ENCODE measurements at regions not wholly inside any gene's neighbourhood (a gene's known extent, or its start where the extent isn't known, plus 50 kb on each side); places are given as distances from the start of the nearest gene placed in this dataset.

DNA sequence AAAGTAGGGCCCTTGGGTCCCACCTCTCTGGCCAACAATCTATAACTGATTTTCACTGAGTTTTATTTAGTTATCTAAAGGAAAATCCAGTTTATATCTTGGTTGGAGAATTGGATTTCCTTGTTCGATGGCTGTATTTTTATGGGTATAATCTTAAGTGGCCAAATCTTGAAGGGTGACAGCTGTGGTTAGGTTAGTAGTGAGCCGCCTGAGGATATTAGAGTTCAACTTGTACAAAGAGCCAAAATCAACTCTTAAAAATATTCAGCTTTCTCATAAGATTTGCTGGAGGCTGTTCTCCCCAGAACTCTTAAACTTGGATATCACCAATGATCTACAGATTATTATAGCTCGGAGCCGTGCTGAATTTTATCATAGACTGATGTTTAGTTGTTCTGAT lies 54.6 kb upstream of the UNC5C start:
- TF ChIP-seq ZNF24 (tag by site-specific recombination; IDR thresholded peaks at IDR 0.05) = no peak
- TF ChIP-seq, protein P1, sequence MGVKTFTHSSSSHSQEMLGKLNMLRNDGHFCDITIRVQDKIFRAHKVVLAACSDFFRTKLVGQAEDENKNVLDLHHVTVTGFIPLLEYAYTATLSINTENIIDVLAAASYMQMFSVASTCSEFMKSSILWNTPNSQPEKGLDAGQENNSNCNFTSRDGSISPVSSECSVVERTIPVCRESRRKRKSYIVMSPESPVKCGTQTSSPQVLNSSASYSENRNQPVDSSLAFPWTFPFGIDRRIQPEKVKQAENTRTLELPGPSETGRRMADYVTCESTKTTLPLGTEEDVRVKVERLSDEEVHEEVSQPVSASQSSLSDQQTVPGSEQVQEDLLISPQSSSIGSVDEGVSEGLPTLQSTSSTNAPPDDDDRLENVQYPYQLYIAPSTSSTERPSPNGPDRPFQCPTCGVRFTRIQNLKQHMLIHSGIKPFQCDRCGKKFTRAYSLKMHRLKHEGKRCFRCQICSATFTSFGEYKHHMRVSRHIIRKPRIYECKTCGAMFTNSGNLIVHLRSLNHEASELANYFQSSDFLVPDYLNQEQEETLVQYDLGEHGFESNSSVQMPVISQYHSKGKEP (tag by site-specific recombination; IDR thresholded peaks at IDR 0.05) = no peak
- TF ChIP-seq, protein P2, sequence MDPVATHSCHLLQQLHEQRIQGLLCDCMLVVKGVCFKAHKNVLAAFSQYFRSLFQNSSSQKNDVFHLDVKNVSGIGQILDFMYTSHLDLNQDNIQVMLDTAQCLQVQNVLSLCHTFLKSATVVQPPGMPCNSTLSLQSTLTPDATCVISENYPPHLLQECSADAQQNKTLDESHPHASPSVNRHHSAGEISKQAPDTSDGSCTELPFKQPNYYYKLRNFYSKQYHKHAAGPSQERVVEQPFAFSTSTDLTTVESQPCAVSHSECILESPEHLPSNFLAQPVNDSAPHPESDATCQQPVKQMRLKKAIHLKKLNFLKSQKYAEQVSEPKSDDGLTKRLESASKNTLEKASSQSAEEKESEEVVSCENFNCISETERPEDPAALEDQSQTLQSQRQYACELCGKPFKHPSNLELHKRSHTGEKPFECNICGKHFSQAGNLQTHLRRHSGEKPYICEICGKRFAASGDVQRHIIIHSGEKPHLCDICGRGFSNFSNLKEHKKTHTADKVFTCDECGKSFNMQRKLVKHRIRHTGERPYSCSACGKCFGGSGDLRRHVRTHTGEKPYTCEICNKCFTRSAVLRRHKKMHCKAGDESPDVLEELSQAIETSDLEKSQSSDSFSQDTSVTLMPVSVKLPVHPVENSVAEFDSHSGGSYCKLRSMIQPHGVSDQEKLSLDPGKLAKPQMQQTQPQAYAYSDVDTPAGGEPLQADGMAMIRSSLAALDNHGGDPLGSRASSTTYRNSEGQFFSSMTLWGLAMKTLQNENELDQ (tag by site-specific recombination; IDR thresholded peaks at IDR 0.05; ENCODE audit: low read depth) = no peak
- TF ChIP-seq CTCF (tag by site-specific recombination; IDR thresholded peaks at IDR 0.05) = no peak
- TF ChIP-seq ZNF514 (tag by site-specific recombination; IDR thresholded peaks at IDR 0.05) = no peak
- no peak for TF ChIP-seq ZNF311 (tag by site-specific recombination; IDR thresholded peaks at IDR 0.05; ENCODE audit: borderline replicate concordance)
- TF ChIP-seq MYNN (tag by site-specific recombination; IDR thresholded peaks at IDR 0.05; ENCODE audit: borderline replicate concordance) = no peak
- TF ChIP-seq, protein P3, sequence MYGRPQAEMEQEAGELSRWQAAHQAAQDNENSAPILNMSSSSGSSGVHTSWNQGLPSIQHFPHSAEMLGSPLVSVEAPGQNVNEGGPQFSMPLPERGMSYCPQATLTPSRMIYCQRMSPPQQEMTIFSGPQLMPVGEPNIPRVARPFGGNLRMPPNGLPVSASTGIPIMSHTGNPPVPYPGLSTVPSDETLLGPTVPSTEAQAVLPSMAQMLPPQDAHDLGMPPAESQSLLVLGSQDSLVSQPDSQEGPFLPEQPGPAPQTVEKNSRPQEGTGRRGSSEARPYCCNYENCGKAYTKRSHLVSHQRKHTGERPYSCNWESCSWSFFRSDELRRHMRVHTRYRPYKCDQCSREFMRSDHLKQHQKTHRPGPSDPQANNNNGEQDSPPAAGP (tag by site-specific recombination; IDR thresholded peaks at IDR 0.05) = no peak
- no peak for TF ChIP-seq ZNF426 (tag by site-specific recombination; IDR thresholded peaks at IDR 0.05)
- no peak for TF ChIP-seq YY1 (tag by site-specific recombination; IDR thresholded peaks at IDR 0.05)
- TF ChIP-seq KLF8 (tag by site-specific recombination; IDR thresholded peaks at IDR 0.05) = no peak

Data from HEK293 (cell line).